ENCODE measurements at regions not wholly inside any gene's neighbourhood (a gene's known extent, or its start where the extent isn't known, plus 50 kb on each side); places are given as distances from the start of the nearest gene placed in this dataset.

DNA sequence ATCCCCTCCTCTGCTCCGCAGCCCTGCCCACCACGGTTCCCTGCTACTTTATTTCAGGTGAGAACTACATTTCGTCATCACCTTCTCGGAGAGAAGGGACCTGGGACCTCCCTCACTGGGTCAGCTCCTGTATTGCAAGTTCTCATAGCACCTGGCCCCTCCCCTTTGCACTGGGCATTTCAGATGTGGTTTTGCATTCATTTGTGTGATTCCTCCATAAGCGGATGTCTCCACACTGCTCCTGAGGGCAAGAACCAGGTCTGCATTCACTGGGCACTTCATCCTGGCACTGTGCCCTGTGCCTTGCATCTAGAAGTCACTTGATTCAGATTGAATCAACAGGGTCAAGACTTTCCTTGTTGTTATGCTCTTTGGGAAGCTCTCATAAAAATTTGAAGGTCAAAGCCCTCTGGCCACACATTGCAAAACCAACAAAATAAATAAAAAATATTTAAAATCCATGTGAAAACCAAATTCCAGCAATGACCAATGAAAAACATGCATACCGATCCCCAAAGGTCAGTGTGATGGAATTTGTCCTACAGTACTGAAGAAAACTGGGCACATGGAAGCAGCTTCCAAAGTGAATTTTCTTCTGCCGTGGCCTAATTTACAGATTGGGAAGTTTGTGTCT lies 89.1 kb upstream of the F13A1 start:
- TF ChIP-seq, protein P1, sequence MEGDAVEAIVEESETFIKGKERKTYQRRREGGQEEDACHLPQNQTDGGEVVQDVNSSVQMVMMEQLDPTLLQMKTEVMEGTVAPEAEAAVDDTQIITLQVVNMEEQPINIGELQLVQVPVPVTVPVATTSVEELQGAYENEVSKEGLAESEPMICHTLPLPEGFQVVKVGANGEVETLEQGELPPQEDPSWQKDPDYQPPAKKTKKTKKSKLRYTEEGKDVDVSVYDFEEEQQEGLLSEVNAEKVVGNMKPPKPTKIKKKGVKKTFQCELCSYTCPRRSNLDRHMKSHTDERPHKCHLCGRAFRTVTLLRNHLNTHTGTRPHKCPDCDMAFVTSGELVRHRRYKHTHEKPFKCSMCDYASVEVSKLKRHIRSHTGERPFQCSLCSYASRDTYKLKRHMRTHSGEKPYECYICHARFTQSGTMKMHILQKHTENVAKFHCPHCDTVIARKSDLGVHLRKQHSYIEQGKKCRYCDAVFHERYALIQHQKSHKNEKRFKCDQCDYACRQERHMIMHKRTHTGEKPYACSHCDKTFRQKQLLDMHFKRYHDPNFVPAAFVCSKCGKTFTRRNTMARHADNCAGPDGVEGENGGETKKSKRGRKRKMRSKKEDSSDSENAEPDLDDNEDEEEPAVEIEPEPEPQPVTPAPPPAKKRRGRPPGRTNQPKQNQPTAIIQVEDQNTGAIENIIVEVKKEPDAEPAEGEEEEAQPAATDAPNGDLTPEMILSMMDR (IDR thresholded peaks at IDR 0.05; ENCODE audit: extremely low read depth in 1 of 2, insufficient read depth in 1 of 2, low read depth in 1 of 2, low read length in 2 of 2) = no peak
- TF ChIP-seq POLR2AphosphoS5 (IDR thresholded peaks at IDR 0.05; ENCODE audit: insufficient read depth, low read depth, low read length) (no peak), EZH2 (IDR thresholded peaks at IDR 0.05; ENCODE audit: borderline replicate concordance, low read depth, low read length, severe bottlenecking) (no peak), POLR2A (IDR thresholded peaks at IDR 0.05; ENCODE audit: low read depth, low read length) (no peak), MYC (IDR thresholded peaks at IDR 0.05; ENCODE audit: low read depth, low read length) (no peak), FOS (IDR thresholded peaks at IDR 0.05; ENCODE audit: borderline replicate concordance, insufficient read depth, low read length) (no peak), GATA2 (IDR thresholded peaks at IDR 0.05; ENCODE audit: insufficient read depth, insufficient read length, low read depth, low read length) (no peak)
- TF ChIP-seq, protein P2, sequence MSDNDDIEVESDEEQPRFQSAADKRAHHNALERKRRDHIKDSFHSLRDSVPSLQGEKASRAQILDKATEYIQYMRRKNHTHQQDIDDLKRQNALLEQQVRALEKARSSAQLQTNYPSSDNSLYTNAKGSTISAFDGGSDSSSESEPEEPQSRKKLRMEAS (IDR thresholded peaks at IDR 0.05; ENCODE audit: insufficient read depth, insufficient read length) = no peak

All from endothelial cell of umbilical vein (primary cell).